Sigmoid colon (tissue), 6 donors: ENCODE measurements at regions not wholly inside any gene's neighbourhood (a gene's known extent, or its start where the extent isn't known, plus 50 kb on each side); places are given as distances from the start of the nearest gene placed in this dataset.

Experiments used
- DNase-seq: peaks from one replicate; pipeline ENCODE4 v3.0.0-alpha.2; 2019
- H3K27ac ChIP-seq, 4 donors: fragments of 200-600 bp; sonication (generic); one replicate each; pipeline ENCODE4 v1.5.1; 2016 to 2019; ENCODE audit warnings: mild to moderate bottlenecking in 1 of 4
- H3K27me3 ChIP-seq, 3 donors: fragments of 200-600 bp; sonication (generic); one replicate each; pipeline ENCODE4 v1.5.1; 2019; ENCODE audit warnings: mild to moderate bottlenecking in 1 of 3
- H3K36me3 ChIP-seq, 4 donors: fragments of 200-600 bp; sonication (generic); one replicate each; pipeline ENCODE4 v1.5.1; 2016 to 2019
- H3K4me1 ChIP-seq, 4 donors: fragments of 200-600 bp; sonication (generic); one replicate each; pipeline ENCODE4 v1.5.1; 2017 to 2019
- H3K4me3 ChIP-seq, 4 donors: fragments of 200-600 bp; sonication (generic); one replicate each; pipeline ENCODE4 v1.5.1; 2017 to 2019; ENCODE audit warnings: mild to moderate bottlenecking in 2 of 4, moderate library complexity in 1 of 4
- H3K9me3 ChIP-seq, 4 donors: fragments of 200-600 bp in 3 of 4; sonication (generic) in 3 of 4; one replicate each; pipeline versions ENCODE4 v1.5.1 to v1.6.1; 2013 to 2019
- CTCF ChIP-seq, 4 experiments: fragments of 450-650 bp in 3 of 4; fragments of 200-600 bp in 1 of 4; IDR thresholded peaks; one replicate each; pipeline ENCODE4 v1.5.1; 2016 to 2019; ENCODE audit warnings: antibody characterized with exemption in 4 of 4, mild to moderate bottlenecking in 3 of 4, moderate library complexity in 2 of 4
- EP300 ChIP-seq, 4 donors: sonication (generic); formaldehyde crosslinking; IDR thresholded peaks; one replicate each; pipeline ENCODE4 v1.6.1; 2017; ENCODE audit warnings: antibody characterized with exemption in 4 of 4
- POLR2A ChIP-seq, 2 donors: fragments of 450-650 bp; IDR thresholded peaks; one replicate each; pipeline ENCODE4 v1.6.1; 2016; ENCODE audit warnings: antibody characterized with exemption in 2 of 2, mild to moderate bottlenecking in 2 of 2, moderate library complexity in 2 of 2
- POLR2AphosphoS5 ChIP-seq, 4 donors: sonication (generic); formaldehyde crosslinking; IDR thresholded peaks; one replicate each; pipeline ENCODE4 v1.6.1; 2017; ENCODE audit warnings: antibody characterized with exemption in 4 of 4
- WGBS, 2 donors: extraction: QIAGEN DNeasy Blood & Tissue Kit; methylation state at CpG; one replicate each; pipeline ENCODE4 v1.1.7; 2013; 5-methylcytosine and 5-hydroxymethylcytosine counted together
- intact Hi-C: fragments of 100-400 bp; cut with DNase I; formaldehyde crosslinking; loops from one replicate; pipeline ENCODE4 v1.15.1; 2023
- donor health status: healthy with polysubstance abuse.
- donor health status: healthy.

- 66 to 87% methylated on average over 2 of the region's 2 CpGs for WGBS, 2 donors
- Histone ChIP-seq H3K36me3 (no peaks in the 10 kb centered on the region), H3K27me3 (no peaks in the 10 kb centered on the region), H3K4me3 (no peak overlapping the region), H3K4me1 (no peaks in the 10 kb centered on the region), H3K9me3 (no peaks in the 10 kb centered on the region), H3K27ac (no peak overlapping the region)
- DNase-seq: no peak
- no peak for TF ChIP-seq POLR2AphosphoS5 (IDR thresholded peaks at IDR 0.05)
- TF ChIP-seq EP300 (IDR thresholded peaks at IDR 0.05): no peak
- no peak for TF ChIP-seq POLR2A (IDR thresholded peaks at IDR 0.05)
- no peak for TF ChIP-seq CTCF (IDR thresholded peaks at IDR 0.05)
- intact Hi-C loops: no loop called here
These were observed 139.9 kb upstream of the MEX3C start for GRCh38 chr18:51337406-51337805.

DNA sequence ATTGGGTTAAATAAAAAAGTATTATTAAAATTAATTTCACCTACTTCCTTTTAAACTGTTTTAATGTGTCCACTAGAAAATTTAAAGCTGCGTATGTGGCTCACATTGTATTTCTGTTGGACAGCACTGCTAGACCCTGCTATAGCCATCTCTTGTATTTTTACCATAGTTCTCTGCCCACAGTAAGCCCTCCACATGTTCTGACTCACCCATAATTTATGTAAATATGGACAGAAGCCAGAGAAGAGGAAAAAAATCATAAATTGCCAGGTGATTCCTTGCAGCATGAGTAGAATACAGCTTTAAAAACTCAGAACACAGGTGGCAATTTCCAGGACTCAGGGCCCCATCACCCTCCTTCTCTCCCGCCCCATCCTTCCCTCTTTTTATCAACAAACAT lies 142.4 kb upstream of the MEX3C start:
- Histone ChIP-seq H3K4me3 (no peak overlapping the region), H3K4me1 (no peaks in the 10 kb centered on the region), H3K27ac (no peak overlapping the region), H3K9me3 (no peaks in the 10 kb centered on the region), H3K27me3 (no peaks in the 10 kb centered on the region), H3K36me3 (no peaks in the 10 kb centered on the region)
- TF ChIP-seq EP300 (IDR thresholded peaks at IDR 0.05) (no peak), POLR2A (IDR thresholded peaks at IDR 0.05) (no peak), CTCF (IDR thresholded peaks at IDR 0.05) (no peak), POLR2AphosphoS5 (IDR thresholded peaks at IDR 0.05) (no peak)
- intact Hi-C loops: no loop called here
- 54 to 77% methylated on average over 2 of the region's 2 CpGs for whole genome bisulfite sequencing, 2 donors
- no peak for DNase-seq

DNA sequence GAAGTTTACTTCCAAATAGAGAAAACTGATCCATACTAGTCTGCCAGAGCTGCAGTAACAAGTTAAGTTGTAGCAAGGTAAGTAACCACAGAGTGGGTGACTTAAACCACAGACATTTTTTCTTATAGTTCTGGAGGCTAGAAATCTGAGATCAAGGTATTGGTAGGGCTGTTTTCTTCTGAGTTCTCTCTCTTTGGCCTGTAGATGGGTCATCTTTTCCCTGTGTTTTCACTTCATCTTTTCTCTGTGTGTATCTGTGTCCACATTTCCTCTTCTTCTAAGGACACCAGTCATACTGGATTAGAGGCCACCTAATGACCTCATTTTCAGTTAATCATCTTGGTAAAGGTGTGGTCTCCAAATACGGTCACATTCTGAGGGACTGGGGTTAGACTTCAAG lies 142.9 kb upstream of the MEX3C start:
- intact Hi-C loops: no loop called here
- no peak for TF ChIP-seq CTCF (IDR thresholded peaks at IDR 0.05)
- H3K4me3 ChIP-seq: no peak overlapping the region
- no peaks in the 10 kb centered on the region for H3K9me3 ChIP-seq
- DNase-seq: no peak
- H3K27me3 ChIP-seq: no peaks in the 10 kb centered on the region
- H3K27ac ChIP-seq: no peak overlapping the region
- H3K4me1 ChIP-seq: no peaks in the 10 kb centered on the region
- no peaks in the 10 kb centered on the region for H3K36me3 ChIP-seq
- WGBS, 2 donors: 65 to 75% methylated on average over 1 of the region's 1 CpG

DNA sequence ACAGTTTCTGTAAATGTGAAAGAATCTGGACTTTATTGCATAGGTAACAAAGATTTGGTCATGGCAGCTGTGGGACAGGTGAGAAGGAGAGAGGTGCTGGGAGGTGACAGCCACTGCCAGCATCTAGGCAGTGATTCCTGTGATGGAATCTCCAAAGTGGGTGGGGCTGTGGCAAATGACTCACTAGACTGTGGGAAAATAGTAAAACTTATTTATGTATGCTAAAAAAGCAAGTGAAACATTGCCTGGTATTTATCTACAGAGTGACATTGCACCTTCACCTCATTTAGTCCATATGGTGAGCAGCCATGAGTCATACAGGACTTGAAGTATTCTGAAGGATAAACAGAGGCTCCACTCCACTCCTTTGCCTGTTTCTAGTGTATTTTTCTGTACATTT lies 145.3 kb upstream of the MEX3C start:
- TF ChIP-seq CTCF (IDR thresholded peaks at IDR 0.05) (no peak), POLR2A (IDR thresholded peaks at IDR 0.05) (no peak), EP300 (IDR thresholded peaks at IDR 0.05) (no peak), POLR2AphosphoS5 (IDR thresholded peaks at IDR 0.05) (no peak)
- no peak overlapping the region for H3K27ac ChIP-seq
- no peaks in the 10 kb centered on the region for H3K27me3 ChIP-seq
- intact Hi-C loops: no loop called here
- no peak overlapping the region for H3K4me3 ChIP-seq
- no peaks in the 10 kb centered on the region for H3K36me3 ChIP-seq
- H3K4me1 ChIP-seq: no peaks in the 10 kb centered on the region
- DNase-seq: no peak
- H3K9me3 ChIP-seq: no peaks in the 10 kb centered on the region

GRCh38 chr18:51345848-51346391 lies 148.4 kb upstream of the MEX3C start:
- DNase-seq: no peak
- WGBS, 2 donors: 80 to 87% methylated on average over 5 of the region's 5 CpGs

More at GRCh38 chr18:51345848-51346391, 148.4 kb upstream of the MEX3C start:
- Histone ChIP-seq H3K4me3 (no peak overlapping the region), H3K27ac (no peak overlapping the region), H3K4me1 (no peaks in the 10 kb centered on the region), H3K36me3 (no peaks in the 10 kb centered on the region), H3K9me3 (no peaks in the 10 kb centered on the region), H3K27me3 (no peaks in the 10 kb centered on the region)
- TF ChIP-seq POLR2AphosphoS5 (IDR thresholded peaks at IDR 0.05): no peak
- TF ChIP-seq CTCF (IDR thresholded peaks at IDR 0.05): no peak
- TF ChIP-seq EP300 (IDR thresholded peaks at IDR 0.05): no peak
- TF ChIP-seq POLR2A (IDR thresholded peaks at IDR 0.05): no peak
- intact Hi-C loops: no loop called here
